Activated naive CD4-positive, alpha-beta T cell treated with anti-CD3 and anti-CD28 coated beads, Interleukin-2, amount 50 U/mL, for 72 hours (primary cell): ENCODE measurements at regions not wholly inside any gene's neighbourhood (a gene's known extent, or its start where the extent isn't known, plus 50 kb on each side); places are given as distances from the start of the nearest gene placed in this dataset.
"Not testable (repeated sequence)": the region's sequence is repeated elsewhere in the genome, so short reads cannot be mapped to it uniquely, and the experiment has no call there.

Experiments used
- ATAC-seq, 2 donors: fragments of 150-1000 bp; cut with Tn5 transposase; 2 replicates each; pipeline ENCODE4 v1.10.0; 2021; ENCODE audit warnings: mild to moderate bottlenecking in 2 of 2, moderate library complexity in 2 of 2
- DNase-seq, 2 donors: peaks; one replicate each; pipeline ENCODE4 v3.0.0; 2021 to 2022; ENCODE audit warnings: low spot score in 2 of 2
- H3K27ac Mint-ChIP-seq, 2 donors: one replicate each; pipeline ENCODE4 v1.8.0; 2022; ENCODE audit warnings: mild to moderate bottlenecking in 2 of 2, mixed read lengths in 2 of 2
- H3K36me3 Mint-ChIP-seq, 2 donors: one replicate each; pipeline ENCODE4 v1.8.0; 2022; ENCODE audit warnings: mixed read lengths in 2 of 2
- H3K9me3 Mint-ChIP-seq, 2 donors: one replicate each; pipeline ENCODE4 v1.8.0; 2022; ENCODE audit warnings: mixed read lengths in 2 of 2

GRCh38 chr2:183919926-183920325 is 678.4 kb upstream of the ZNF804A start:
- DNase-seq (no peak), ATAC-seq (no peak)
- Mint-ChIP-seq H3K9me3 (peaks cover 9 to 11% of the 10 kb centered on the region in 2 donors), H3K27ac (no peak overlapping the region), H3K36me3 (peaks cover 5 to 13% of the 10 kb centered on the region in 2 donors)

GRCh38 chr2:183925281-183925680 is 673.0 kb upstream of the ZNF804A start:
- no peak overlapping the region for H3K27ac Mint-ChIP-seq
- H3K36me3 Mint-ChIP-seq, result no peaks in the 10 kb centered on the region
- H3K9me3 Mint-ChIP-seq, result peaks cover 0 to 8% of the 10 kb centered on the region in 2 donors
- ATAC-seq (no peak), DNase-seq (no peak)

GRCh38 chr2:183926433-183926832 is 671.9 kb upstream of the ZNF804A start:
- no peak overlapping the region for H3K27ac Mint-ChIP-seq
- no peak for ATAC-seq
- peaks cover 0 to 8% of the 10 kb centered on the region in 2 donors for H3K9me3 Mint-ChIP-seq
- no peak for DNase-seq
- no peaks in the 10 kb centered on the region for H3K36me3 Mint-ChIP-seq

GRCh38 chr2:183927406-183928325 is 670.7 kb upstream of the ZNF804A start:
- H3K27ac Mint-ChIP-seq, result no peak overlapping the region
- peaks cover 0 to 8% of the 10 kb centered on the region in 2 donors for H3K9me3 Mint-ChIP-seq
- ATAC-seq (no peak), DNase-seq (no peak)
- H3K36me3 Mint-ChIP-seq, result no peaks in the 10 kb centered on the region

GRCh38 chr2:183935005-183935404 is 663.3 kb upstream of the ZNF804A start:
- no peak for DNase-seq
- Mint-ChIP-seq H3K36me3 (peaks cover 0 to 8% of the 10 kb centered on the region in 2 donors), H3K9me3 (peaks cover 17 to 26% of the 10 kb centered on the region in 2 donors), H3K27ac (no peak overlapping the region)
- ATAC-seq, result no peak

GRCh38 chr2:183937220-183937619 is 661.1 kb upstream of the ZNF804A start:
- Mint-ChIP-seq H3K27ac (no peak overlapping the region), H3K9me3 (peaks cover 26 to 29% of the 10 kb centered on the region in 2 donors), H3K36me3 (peaks cover 0 to 8% of the 10 kb centered on the region in 2 donors)
- DNase-seq (no peak), ATAC-seq (no peak)

- H3K9me3 Mint-ChIP-seq, result peaks cover 12% of the 10 kb centered on the region in 2 donors
Measured at GRCh38 chr2:183946193-183946592, 652.1 kb upstream of the ZNF804A start.

GRCh38 chr2:183948861-183949260 is 649.5 kb upstream of the ZNF804A start:
- peaks cover 8 to 12% of the 10 kb centered on the region in 2 donors for H3K9me3 Mint-ChIP-seq
- H3K27ac Mint-ChIP-seq, result no peak overlapping the region
- no peaks in the 10 kb centered on the region for H3K36me3 Mint-ChIP-seq
- DNase-seq, result no peak
- no peak for ATAC-seq

More at GRCh38 chr2:183946193-183946592, 652.1 kb upstream of the ZNF804A start:
- no peak for DNase-seq
- no peak for ATAC-seq
- H3K27ac Mint-ChIP-seq, result no peak overlapping the region
- no peaks in the 10 kb centered on the region for H3K36me3 Mint-ChIP-seq

GRCh38 chr2:183950673-183951072 is 647.7 kb upstream of the ZNF804A start:
- no peak overlapping the region for H3K27ac Mint-ChIP-seq

GRCh38 chr2:183951630-183952029 is 646.7 kb upstream of the ZNF804A start:
- DNase-seq (no peak), ATAC-seq (no peak)
- Mint-ChIP-seq H3K27ac (no peak overlapping the region), H3K36me3 (no peaks in the 10 kb centered on the region), H3K9me3 (peaks cover 14 to 20% of the 10 kb centered on the region in 2 donors)

More at GRCh38 chr2:183950673-183951072, 647.7 kb upstream of the ZNF804A start:
- Mint-ChIP-seq H3K9me3 (peaks cover 12 to 18% of the 10 kb centered on the region in 2 donors), H3K36me3 (no peaks in the 10 kb centered on the region)
- ATAC-seq (no peak), DNase-seq (no peak)

GRCh38 chr2:183952741-183953140 is 645.6 kb upstream of the ZNF804A start:
- no peak for DNase-seq
- Mint-ChIP-seq H3K36me3 (no peaks in the 10 kb centered on the region), H3K9me3 (peaks cover 14 to 20% of the 10 kb centered on the region in 2 donors)

GRCh38 chr2:183963609-183964008 is 634.7 kb upstream of the ZNF804A start:
- Mint-ChIP-seq H3K36me3 (no peaks in the 10 kb centered on the region), H3K9me3 (peaks cover 7 to 12% of the 10 kb centered on the region in 2 donors), H3K27ac (no peak overlapping the region)
- DNase-seq (no peak), ATAC-seq (no peak)

More at GRCh38 chr2:183952741-183953140, 645.6 kb upstream of the ZNF804A start:
- no peak for ATAC-seq
- H3K27ac Mint-ChIP-seq, result no peak overlapping the region

GRCh38 chr2:183964565-183964964 is 633.8 kb upstream of the ZNF804A start:
- ATAC-seq (no peak), DNase-seq (no peak)
- no peak overlapping the region for H3K27ac Mint-ChIP-seq
- H3K36me3 Mint-ChIP-seq, result no peaks in the 10 kb centered on the region
- H3K9me3 Mint-ChIP-seq, result peaks cover 7 to 12% of the 10 kb centered on the region in 2 donors

- no peaks in the 10 kb centered on the region for H3K36me3 Mint-ChIP-seq
- ATAC-seq (no peak), DNase-seq (no peak)
- H3K9me3 Mint-ChIP-seq, result peaks cover 16 to 19% of the 10 kb centered on the region in 2 donors
- H3K27ac Mint-ChIP-seq, result no peak overlapping the region
Measured at GRCh38 chr2:183967756-183968155, 630.6 kb upstream of the ZNF804A start.

- Mint-ChIP-seq H3K9me3 (peaks cover 17 to 33% of the 10 kb centered on the region in 2 donors), H3K36me3 (peaks cover 5 to 14% of the 10 kb centered on the region in 2 donors)
- ATAC-seq, H3K27ac Mint-ChIP-seq, DNase-seq: not testable (repeated sequence)
Measured at GRCh38 chr2:183975676-183976075, 622.7 kb upstream of the ZNF804A start.

GRCh38 chr2:183984871-183985270 is 613.5 kb upstream of the ZNF804A start:
- ATAC-seq (no peak), DNase-seq (no peak)
- Mint-ChIP-seq H3K36me3 (no peaks in the 10 kb centered on the region), H3K27ac (no peak overlapping the region), H3K9me3 (peaks cover 3 to 8% of the 10 kb centered on the region in 2 donors)

- no peak overlapping the region for H3K27ac Mint-ChIP-seq
- ATAC-seq, result no peak
- no peaks in the 10 kb centered on the region for H3K36me3 Mint-ChIP-seq
- no peak for DNase-seq
- peaks cover 14 to 17% of the 10 kb centered on the region in 2 donors for H3K9me3 Mint-ChIP-seq
Measured at GRCh38 chr2:183991968-183992367, 606.4 kb upstream of the ZNF804A start.

- Mint-ChIP-seq H3K9me3 (peaks cover 14 to 17% of the 10 kb centered on the region in 2 donors), H3K27ac (no peak overlapping the region), H3K36me3 (no peaks in the 10 kb centered on the region)
- DNase-seq, result no peak
- no peak for ATAC-seq
Measured at GRCh38 chr2:183993052-183993451, 605.3 kb upstream of the ZNF804A start.
